CD4-positive, alpha-beta T cell treated with Interleukin-17A for 4 hours (primary cell): ENCODE measurements at regions not wholly inside any gene's neighbourhood (a gene's known extent, or its start where the extent isn't known, plus 50 kb on each side); places are given as distances from the start of the nearest gene placed in this dataset.

Source experiments
- DNase-seq: peaks from one replicate; pipeline ENCODE4 v3.0.0-alpha.2; 2020; ENCODE audit warnings: mixed read lengths

- no peak for DNase-seq
Observed at GRCh38 chr7:46710927-46711326, 789.9 kb upstream of the IGFBP3 start.

- no peak for DNase-seq
Observed at GRCh38 chr7:46707973-46708372, 786.9 kb upstream of the IGFBP3 start.

- no peak for DNase-seq
Observed at GRCh38 chr7:46705386-46706255, 784.5 kb upstream of the IGFBP3 start.

GRCh38 chr7:46696741-46697140 lies 775.7 kb upstream of the IGFBP3 start:
- no peak for DNase-seq

GRCh38 chr7:46695051-46695708 lies 774.1 kb upstream of the IGFBP3 start:
- no peak for DNase-seq

- no peak for DNase-seq
Observed at GRCh38 chr7:46694058-46694457, 773.0 kb upstream of the IGFBP3 start.

- no peak for DNase-seq
Observed at GRCh38 chr7:46687203-46687602, 766.1 kb upstream of the IGFBP3 start.

- DNase-seq, result no peak
Observed at GRCh38 chr7:46685051-46685450, 764.0 kb upstream of the IGFBP3 start.

GRCh38 chr7:46682836-46683624 lies 762.0 kb upstream of the IGFBP3 start:
- no peak for DNase-seq

GRCh38 chr7:46681865-46682503 lies 760.9 kb upstream of the IGFBP3 start:
- no peak for DNase-seq

GRCh38 chr7:46680147-46680546 lies 759.1 kb upstream of the IGFBP3 start:
- no peak for DNase-seq

GRCh38 chr7:46679671-46680070 lies 758.6 kb upstream of the IGFBP3 start:
- no peak for DNase-seq

- DNase-seq, result no peak
Observed at GRCh38 chr7:46678421-46678820, 757.3 kb upstream of the IGFBP3 start.

GRCh38 chr7:46675456-46675855 lies 754.4 kb upstream of the IGFBP3 start:
- DNase-seq, result no peak

- no peak for DNase-seq
Observed at GRCh38 chr7:46672861-46673260, 751.8 kb upstream of the IGFBP3 start.

- DNase-seq, result no peak
Observed at GRCh38 chr7:46671108-46671769, 750.2 kb upstream of the IGFBP3 start.

GRCh38 chr7:46669028-46669427 lies 748.0 kb upstream of the IGFBP3 start:
- no peak for DNase-seq

GRCh38 chr7:46664453-46664852 lies 743.4 kb upstream of the IGFBP3 start:
- no peak for DNase-seq

GRCh38 chr7:46663025-46663424 lies 742.0 kb upstream of the IGFBP3 start:
- no peak for DNase-seq

- no peak for DNase-seq
Observed at GRCh38 chr7:46661431-46661830, 740.4 kb upstream of the IGFBP3 start.

GRCh38 chr7:46660402-46660980 lies 739.4 kb upstream of the IGFBP3 start:
- DNase-seq, result no peak

GRCh38 chr7:46658281-46658680 lies 737.2 kb upstream of the IGFBP3 start:
- no peak for DNase-seq
